Calu3 (cell line): ENCODE measurements at regions not wholly inside any gene's neighbourhood (a gene's known extent, or its start where the extent isn't known, plus 50 kb on each side); places are given as distances from the start of the nearest gene placed in this dataset.

Experiments used
- BruUV-seq: library from RNA; stranded (reverse); fragments of 400-500 nt; replicated peaks from 2 replicates; lab custom pipeline; 2021; lab: Mats Ljungman, UMichigan
- CTCF ChIA-PET: fragments of 300-600 bp; sonication (Branson Sonifier 250); formaldehyde crosslinking; loops from one replicate; lab custom pipeline; 2022; ENCODE audit warnings: antibody characterized with exemption; lab: Charles Lee
- DNase-seq: peaks from one replicate; pipeline ENCODE4 v3.0.0; 2022
- H3K27ac Mint-ChIP-seq: one replicate; pipeline ENCODE4 v1.8.0; 2022; ENCODE audit warnings: mixed read lengths; ENCODE audit not compliant: unreplicated experiment
- H3K27me3 Mint-ChIP-seq: one replicate; pipeline ENCODE4 v1.8.0; 2022; ENCODE audit warnings: mixed read lengths; ENCODE audit not compliant: unreplicated experiment
- H3K36me3 Mint-ChIP-seq: one replicate; pipeline ENCODE4 v1.8.0; 2022; ENCODE audit warnings: mild to moderate bottlenecking, moderate library complexity, mixed read lengths; ENCODE audit not compliant: insufficient read depth, unreplicated experiment
- H3K4me1 Mint-ChIP-seq: one replicate; pipeline ENCODE4 v1.8.0; 2022; ENCODE audit warnings: mild to moderate bottlenecking, low read depth, mixed read lengths; ENCODE audit not compliant: unreplicated experiment
- H3K4me3 Mint-ChIP-seq: one replicate; pipeline ENCODE4 v1.8.0; 2022; ENCODE audit warnings: mild to moderate bottlenecking, low read depth, moderate library complexity, mixed read lengths; ENCODE audit not compliant: unreplicated experiment
- H3K9me3 Mint-ChIP-seq: one replicate; pipeline ENCODE4 v1.8.0; 2022; ENCODE audit warnings: low read depth, mixed read lengths; ENCODE audit not compliant: unreplicated experiment
- intact Hi-C: fragments of 100-400 bp; cut with micrococcal nuclease; formaldehyde crosslinking; loops from one replicate; pipeline ENCODE4 v1.10.0; 2022; ENCODE audit not compliant: unreplicated experiment
- TF ChIP-seq, protein P1 (sequence below): fragments of 200-600 bp; IDR thresholded peaks from one replicate; pipeline ENCODE4 v1.8.0; 2022; ENCODE audit warnings: antibody characterized with exemption; ENCODE audit not compliant: unreplicated experiment

DNA sequence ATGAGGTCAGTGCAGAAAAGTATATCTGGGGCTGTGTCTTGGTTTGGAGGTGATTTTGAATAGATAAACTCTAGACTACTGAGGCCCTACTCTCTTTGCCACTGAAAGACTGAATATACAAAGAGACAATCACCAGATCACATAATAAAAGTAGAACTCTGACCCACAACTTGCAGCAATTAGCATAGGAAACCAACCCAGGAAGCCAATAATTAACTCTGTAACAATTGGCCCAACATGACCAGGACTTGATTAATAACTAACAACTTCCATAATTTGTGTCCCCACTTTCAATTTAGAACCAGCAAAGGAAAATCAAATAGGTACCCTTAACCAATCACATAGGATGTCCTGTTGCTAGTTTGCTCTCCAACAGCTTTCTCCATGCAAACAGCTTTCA, 1104.9 kb upstream of the CELF4 start:
- Mint-ChIP-seq H3K27ac (no peak overlapping the region), H3K9me3 (no peaks in the 10 kb centered on the region), H3K4me3 (no peak overlapping the region), H3K36me3 (no peaks in the 10 kb centered on the region), H3K4me1 (no peaks in the 10 kb centered on the region), H3K27me3 (no peaks in the 10 kb centered on the region)
- BruUV-seq = no TSS peak
- no peak for DNase-seq
- intact Hi-C loops = no loop called here
- CTCF ChIA-PET = no interaction called here
- TF ChIP-seq, protein P1, sequence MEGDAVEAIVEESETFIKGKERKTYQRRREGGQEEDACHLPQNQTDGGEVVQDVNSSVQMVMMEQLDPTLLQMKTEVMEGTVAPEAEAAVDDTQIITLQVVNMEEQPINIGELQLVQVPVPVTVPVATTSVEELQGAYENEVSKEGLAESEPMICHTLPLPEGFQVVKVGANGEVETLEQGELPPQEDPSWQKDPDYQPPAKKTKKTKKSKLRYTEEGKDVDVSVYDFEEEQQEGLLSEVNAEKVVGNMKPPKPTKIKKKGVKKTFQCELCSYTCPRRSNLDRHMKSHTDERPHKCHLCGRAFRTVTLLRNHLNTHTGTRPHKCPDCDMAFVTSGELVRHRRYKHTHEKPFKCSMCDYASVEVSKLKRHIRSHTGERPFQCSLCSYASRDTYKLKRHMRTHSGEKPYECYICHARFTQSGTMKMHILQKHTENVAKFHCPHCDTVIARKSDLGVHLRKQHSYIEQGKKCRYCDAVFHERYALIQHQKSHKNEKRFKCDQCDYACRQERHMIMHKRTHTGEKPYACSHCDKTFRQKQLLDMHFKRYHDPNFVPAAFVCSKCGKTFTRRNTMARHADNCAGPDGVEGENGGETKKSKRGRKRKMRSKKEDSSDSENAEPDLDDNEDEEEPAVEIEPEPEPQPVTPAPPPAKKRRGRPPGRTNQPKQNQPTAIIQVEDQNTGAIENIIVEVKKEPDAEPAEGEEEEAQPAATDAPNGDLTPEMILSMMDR = no peak

- H3K9me3 Mint-ChIP-seq = peaks cover 4% of the 10 kb centered on the region
- H3K27me3 Mint-ChIP-seq = no peaks in the 10 kb centered on the region
- no TSS peak for BruUV-seq
- H3K4me1 Mint-ChIP-seq = no peaks in the 10 kb centered on the region
- H3K4me3 Mint-ChIP-seq = no peak overlapping the region
- TF ChIP-seq, protein P1 = no peak
- no peaks in the 10 kb centered on the region for H3K36me3 Mint-ChIP-seq
- intact Hi-C loops = no loop called here
- CTCF ChIA-PET = no interaction called here
- H3K27ac Mint-ChIP-seq = no peak overlapping the region
- no peak for DNase-seq
Measured at GRCh38 chr18:38664929-38665328, 1099.3 kb upstream of the CELF4 start.

- no peak for DNase-seq
- Mint-ChIP-seq H3K27ac (no peak overlapping the region), H3K4me1 (no peaks in the 10 kb centered on the region), H3K27me3 (no peaks in the 10 kb centered on the region), H3K4me3 (no peak overlapping the region), H3K9me3 (peaks cover 4% of the 10 kb centered on the region), H3K36me3 (no peaks in the 10 kb centered on the region)
- CTCF ChIA-PET = no interaction called here
- BruUV-seq = no TSS peak
- TF ChIP-seq, protein P1 = no peak
- intact Hi-C loops = no loop called here
Measured at GRCh38 chr18:38663682-38664081, 1098.1 kb upstream of the CELF4 start.

GRCh38 chr18:38663270-38663669, 1097.7 kb upstream of the CELF4 start:
- TF ChIP-seq, protein P1 = no peak
- Mint-ChIP-seq H3K4me1 (no peaks in the 10 kb centered on the region), H3K9me3 (peaks cover 4% of the 10 kb centered on the region), H3K27me3 (no peaks in the 10 kb centered on the region), H3K27ac (no peak overlapping the region), H3K4me3 (no peak overlapping the region), H3K36me3 (no peaks in the 10 kb centered on the region)
- CTCF ChIA-PET = no interaction called here
- intact Hi-C loops = no loop called here
- no peak for DNase-seq
- no TSS peak for BruUV-seq
